HG03108 (cell line): ENCODE measurements at regions not wholly inside any gene's neighbourhood (a gene's known extent, or its start where the extent isn't known, plus 50 kb on each side); places are given as distances from the start of the nearest gene placed in this dataset.
"Not testable (repeated sequence)": the region's sequence is repeated elsewhere in the genome, so short reads cannot be mapped to it uniquely, and the experiment has no call there.

Source experiments
- ATAC-seq: cut with Tn5 transposase; IDR thresholded peaks from one replicate; pipeline ENCODE4 v1.9.1; 2021; ENCODE audit warnings: moderate library complexity; ENCODE audit not compliant: unreplicated experiment

DNA sequence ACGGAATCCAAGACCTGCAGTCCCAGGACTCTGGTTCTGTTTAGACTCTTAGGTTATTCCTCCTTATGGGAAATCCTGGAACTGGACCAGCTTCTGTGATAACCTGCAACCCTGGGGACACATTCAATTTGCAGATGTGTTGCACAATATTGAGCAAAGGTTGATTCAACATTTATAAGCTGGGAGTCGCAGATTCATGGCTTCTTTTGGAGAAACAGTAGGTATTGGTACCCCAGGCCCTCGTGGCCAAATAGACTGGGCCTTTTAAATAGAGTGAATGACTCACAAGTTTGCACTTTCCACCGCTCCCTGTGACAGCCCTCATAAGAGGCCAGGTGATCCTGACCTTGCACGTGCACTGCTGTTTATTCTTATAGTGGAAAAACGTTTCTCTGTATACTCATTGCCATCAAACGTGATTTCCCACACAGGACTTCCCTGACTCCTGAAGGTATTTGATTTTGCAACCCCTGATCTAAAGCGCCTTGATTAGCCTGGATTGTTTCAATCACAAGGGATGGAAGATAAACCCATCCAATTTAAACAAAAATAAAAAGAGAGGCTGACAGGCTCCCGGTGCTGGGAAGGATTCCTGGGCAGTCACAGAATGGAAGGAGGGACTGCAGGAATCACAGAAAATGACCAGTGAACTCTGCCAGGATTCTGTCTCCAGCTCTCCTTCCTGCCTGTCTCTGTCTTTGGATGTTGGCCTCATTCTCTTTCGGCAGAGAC is 98.0 kb downstream of the VCPKMT start:
- no peak for ATAC-seq

GRCh38 chr14:50018933-50019210 is 97.5 kb downstream of the VCPKMT start:
- no peak for ATAC-seq

GRCh38 chr14:50020184-50020583 is 96.2 kb downstream of the VCPKMT start:
- ATAC-seq = no peak

- no peak for ATAC-seq
Observed at GRCh38 chr14:50020799-50021198, 95.6 kb downstream of the VCPKMT start.

DNA sequence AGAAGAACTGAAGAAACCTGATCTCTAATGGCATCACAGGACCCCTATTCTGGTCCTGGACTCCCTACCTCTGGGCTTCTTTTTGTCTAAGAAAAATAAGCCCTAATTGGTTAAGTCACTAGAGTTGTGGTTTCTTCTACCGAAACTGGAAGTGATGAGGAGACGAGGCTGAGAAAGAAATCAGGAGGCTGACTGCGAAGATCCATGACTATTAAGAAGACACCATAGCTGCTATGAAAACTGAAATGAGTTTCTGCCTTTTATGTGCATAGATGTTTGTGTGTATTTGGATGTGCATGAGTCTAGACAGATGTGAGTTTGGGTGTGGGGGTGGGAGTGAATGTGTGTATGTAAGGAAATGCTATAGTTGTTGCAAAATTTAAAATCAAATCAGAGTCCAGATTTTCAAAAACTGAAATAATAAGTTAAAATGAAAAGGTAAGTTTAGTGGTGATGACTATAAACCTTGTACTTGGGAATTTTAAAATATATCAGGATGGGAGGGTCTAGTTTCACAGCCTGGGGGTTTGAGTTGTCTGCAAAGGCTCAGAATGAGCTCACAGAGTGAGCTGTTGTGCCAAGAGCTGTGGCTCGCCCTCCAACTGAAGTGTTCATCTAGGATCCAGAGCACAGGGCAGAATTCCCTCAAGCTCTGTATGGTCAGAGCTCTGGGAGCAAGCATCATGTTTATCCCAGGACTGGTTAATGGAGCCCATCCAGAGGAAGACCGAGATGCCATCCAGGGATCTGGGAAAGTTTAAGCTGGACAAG is 94.9 kb downstream of the VCPKMT start:
- ATAC-seq = no peak

DNA sequence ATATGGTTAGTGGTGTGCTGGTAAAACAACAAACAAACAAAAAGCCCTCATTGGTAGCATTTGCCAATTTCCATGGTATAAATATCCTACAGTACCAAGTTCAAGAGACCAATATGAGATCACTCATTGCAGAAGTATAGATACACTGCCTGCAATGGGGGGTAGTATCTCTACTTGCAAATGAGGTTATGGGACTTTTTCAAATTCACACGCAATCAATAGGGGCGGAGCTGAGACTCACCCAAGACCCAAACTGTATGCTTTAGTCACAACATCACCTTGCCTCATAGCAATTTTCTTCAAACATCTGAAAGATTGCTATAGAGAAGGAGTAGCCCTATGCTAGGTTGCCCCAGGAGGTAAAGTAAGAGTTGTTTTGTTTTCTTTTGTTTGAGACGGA is 93.7 kb downstream of the VCPKMT start:
- no peak for ATAC-seq

DNA sequence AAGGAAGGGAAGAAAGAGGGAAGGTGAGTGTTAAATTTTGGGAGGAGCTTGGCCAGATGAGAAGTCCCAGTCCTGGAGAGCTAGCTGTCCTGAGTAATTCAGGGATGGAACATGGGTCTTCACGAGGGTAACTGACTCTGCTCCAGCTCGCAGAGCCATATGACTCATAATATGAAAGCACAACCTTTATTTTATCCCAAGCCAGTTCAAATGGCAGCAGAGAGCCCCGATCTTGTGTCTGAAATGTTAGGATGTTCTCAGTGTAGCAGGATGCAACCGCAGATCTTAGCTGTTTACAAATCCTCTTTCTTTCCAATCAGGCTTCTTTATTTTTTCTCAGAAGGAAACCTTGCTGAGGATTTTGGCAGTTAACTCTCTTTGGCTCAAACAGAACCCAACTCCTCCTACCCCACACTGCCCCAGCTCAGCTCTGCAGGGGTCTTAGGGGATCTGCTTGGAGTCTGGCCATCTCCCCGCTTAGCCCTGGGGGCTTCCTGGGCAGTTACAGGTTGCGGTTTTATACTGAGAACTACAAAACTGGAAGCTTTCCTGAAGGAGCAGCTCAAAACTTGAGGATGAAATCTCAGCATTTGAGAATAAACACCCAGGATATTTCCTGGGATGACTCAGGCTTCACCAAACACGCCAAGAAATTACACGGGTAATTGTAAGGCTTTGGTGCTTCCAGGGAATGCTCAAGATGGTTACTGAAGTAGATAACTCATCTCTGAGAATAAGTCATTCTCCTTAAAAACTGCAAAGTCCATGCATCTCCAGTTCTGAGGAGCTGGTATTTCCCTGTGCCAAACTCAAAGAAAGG is 92.5 kb downstream of the VCPKMT start:
- no peak for ATAC-seq

- ATAC-seq = no peak
Observed at GRCh38 chr14:50025073-50025472, 91.3 kb downstream of the VCPKMT start.

DNA sequence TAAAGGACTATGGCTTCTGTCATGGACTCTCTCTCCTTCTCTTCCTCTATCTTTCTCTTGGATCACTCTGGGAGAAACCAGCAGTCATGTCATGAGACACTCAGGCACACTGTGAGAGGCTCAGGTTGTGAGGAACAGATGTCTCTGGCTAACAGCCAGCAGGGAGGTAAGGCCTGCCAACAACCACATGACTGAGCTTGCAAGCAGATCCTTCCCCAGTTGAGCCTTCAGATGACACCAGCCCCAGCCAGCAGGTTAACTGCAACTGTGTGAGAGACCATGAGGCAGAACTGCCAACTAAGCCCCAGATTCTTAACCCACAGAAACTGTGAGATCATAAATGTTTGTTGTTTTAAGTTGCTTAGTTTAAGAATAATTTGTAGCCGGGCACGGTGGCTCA is 90.6 kb downstream of the VCPKMT start:
- no peak for ATAC-seq

- no peak for ATAC-seq
Observed at GRCh38 chr14:50026396-50026795, 90.0 kb downstream of the VCPKMT start.

GRCh38 chr14:50027816-50028215 is 88.6 kb downstream of the VCPKMT start:
- ATAC-seq = no peak

- ATAC-seq = no peak
Observed at GRCh38 chr14:50028458-50028857, 87.9 kb downstream of the VCPKMT start.

DNA sequence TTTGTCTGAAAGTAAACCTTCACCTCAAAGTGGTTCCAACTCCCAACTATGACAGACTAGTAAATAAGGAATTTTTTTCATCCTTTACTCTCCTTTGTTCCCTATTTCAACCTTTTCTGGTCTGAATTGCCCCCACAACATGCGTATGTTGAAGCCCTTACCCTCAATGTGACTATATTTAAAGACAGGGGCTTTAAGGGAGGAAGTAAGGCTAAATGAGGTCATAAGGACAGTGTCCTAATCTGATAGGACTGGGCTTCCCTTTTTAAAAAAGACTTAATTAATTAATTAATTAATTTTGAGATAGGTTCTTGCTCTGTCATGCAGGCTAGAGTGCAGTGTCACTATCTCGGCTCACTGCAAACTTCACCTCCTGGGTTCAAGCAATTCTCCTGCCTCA is 86.3 kb downstream of the VCPKMT start:
- ATAC-seq = no peak

DNA sequence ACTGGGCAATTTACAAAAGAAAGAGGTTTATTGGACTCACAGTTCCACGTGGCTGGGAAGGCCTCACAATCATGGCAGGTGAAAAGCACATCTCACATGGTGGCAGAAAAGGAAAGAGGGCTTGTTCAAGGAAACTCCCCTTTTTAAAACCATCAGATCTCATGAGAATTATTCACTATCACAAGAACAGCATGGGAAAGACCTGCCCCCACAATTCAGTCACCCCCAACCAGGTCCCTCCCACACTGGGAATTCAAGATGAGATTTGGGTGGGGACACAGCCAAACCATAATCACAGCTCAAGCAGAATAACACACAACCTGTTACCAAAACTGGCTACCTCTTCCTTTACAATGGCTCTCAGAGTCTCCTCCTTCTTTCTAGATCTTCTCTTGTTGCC is 85.5 kb downstream of the VCPKMT start:
- ATAC-seq = not testable (repeated sequence)

DNA sequence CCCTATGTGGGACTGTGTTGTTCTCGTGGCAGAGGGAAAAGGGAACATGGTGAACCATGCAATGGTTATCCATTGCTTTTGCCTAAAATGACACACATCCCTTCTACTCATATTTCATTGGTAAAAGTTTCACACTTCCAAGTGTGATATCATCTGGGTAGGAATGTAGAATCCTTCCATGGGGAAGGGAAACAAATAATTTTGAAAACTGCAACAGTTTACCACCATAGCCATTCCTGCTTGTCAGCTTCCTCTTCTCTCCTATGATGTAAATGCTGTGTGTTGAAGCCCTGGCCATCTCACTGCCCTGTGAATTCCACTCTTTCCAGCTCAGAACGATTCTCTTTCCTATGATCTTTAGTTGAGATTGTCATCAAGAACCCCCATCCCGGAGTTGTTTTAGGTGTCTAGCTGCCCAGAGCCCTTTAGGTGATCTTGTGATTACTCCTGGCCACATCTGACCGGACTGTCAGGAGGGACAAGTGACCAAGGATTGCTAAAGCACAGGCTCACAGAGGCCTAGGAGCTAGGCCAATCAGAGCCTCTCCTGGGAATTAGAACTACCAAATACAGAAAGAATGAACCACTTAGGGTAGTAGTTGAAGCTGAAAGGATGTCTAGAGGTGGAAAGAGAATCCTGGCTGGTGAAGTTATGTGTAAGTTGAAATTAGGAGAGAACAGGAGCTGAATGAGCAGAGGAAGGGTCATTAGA is 84.6 kb downstream of the VCPKMT start:
- no peak for ATAC-seq

DNA sequence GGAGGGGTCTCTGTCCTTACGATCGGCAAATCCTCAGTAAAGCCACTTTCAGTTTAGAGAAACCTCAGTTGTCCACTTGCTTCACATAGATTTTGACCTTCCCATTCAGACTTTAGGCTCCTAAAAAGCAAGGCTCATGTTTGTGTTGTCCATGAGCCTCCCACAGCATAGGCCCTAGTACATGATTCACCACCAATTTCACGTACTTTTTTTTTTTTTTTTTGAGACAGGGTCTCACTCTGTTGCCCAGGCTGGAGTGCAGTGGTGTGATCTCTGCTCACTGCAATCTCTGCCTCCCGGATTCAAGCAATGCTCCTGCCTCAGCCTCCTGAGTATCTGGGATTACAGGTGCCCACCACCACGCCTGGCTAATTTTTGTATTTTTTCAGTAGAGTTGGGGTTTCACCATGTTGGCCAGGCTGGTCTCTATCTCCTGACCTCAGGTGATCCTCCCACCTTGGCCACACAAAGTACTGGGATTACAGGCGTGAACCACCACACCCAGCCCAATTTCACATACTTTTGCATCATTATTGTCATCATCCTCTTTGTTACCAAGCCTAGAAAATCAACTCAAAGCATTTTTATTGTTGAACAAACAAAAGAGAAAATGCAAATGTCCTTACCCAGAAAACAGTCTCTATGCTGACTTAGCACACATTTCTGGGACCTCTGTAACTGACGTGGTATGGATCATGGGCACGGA is 83.8 kb downstream of the VCPKMT start:
- not testable (repeated sequence) for ATAC-seq

DNA sequence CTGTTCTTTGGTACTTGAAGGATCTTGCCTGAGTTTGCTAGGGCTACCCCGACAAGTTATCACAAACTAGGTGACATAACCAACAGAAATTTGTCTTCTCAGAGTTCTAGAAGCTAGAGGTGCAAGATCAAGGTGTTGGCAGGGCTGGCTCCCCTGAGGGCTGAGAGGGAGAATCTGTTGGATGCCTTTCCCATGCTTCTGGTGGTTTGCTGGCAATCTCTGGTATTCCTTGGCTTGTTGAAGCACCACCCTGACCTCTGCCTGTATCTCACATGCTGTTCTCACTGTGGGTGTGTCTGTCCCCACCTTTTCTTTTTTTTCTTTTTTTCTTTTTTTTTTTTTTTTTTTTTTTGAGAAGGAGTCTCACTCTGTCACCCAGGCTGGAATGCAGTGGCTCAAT is 81.2 kb downstream of the VCPKMT start:
- ATAC-seq = no peak

GRCh38 chr14:50036211-50036610 is 80.2 kb downstream of the VCPKMT start:
- no peak for ATAC-seq

DNA sequence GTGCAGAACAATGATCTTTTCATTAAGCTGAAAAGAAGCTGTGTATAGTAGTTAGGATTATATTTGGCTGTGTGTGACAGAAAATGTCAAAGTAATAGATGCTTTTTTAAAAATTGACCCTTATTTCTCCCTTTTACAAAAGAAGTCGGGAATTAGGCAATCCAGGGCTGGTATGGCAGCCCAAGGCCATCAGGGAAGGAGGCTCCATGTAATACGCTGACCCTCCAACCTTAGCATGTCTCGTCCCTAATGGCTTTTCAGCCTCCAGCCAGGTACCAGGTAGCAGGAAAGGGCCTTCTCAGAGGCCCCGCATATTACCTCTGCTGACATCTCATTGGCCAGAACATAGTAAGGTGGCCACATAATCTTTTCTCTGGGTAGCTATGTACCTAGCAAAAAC is 79.7 kb downstream of the VCPKMT start:
- no peak for ATAC-seq

GRCh38 chr14:50037240-50037639 is 79.1 kb downstream of the VCPKMT start:
- ATAC-seq = no peak

GRCh38 chr14:50037852-50038251 is 78.5 kb downstream of the VCPKMT start:
- no peak for ATAC-seq
